NCI-H2196 treated with DMSO at 0.1 percent for 48 hours (cell line): ENCODE measurements at regions not wholly inside any gene's neighbourhood (a gene's known extent, or its start where the extent isn't known, plus 50 kb on each side); places are given as distances from the start of the nearest gene placed in this dataset.

Source experiments
- DNase-seq: peaks from one replicate; lab custom pipeline; 2025; ENCODE audit not compliant: unreplicated experiment; lab: John Stamatoyannopoulos, UW

- no peak for DNase-seq
Measured at GRCh38 chr5:158308429-158309025, 449.6 kb upstream of the CLINT1 start.

GRCh38 chr5:158305861-158306260 is 446.9 kb upstream of the CLINT1 start:
- DNase-seq: no peak

GRCh38 chr5:158304607-158305006 is 445.7 kb upstream of the CLINT1 start:
- no peak for DNase-seq

- DNase-seq: no peak
Measured at GRCh38 chr5:158303883-158304282, 444.9 kb upstream of the CLINT1 start.

- DNase-seq: no peak
Measured at GRCh38 chr5:158303275-158303674, 444.3 kb upstream of the CLINT1 start.

GRCh38 chr5:158302029-158302428 is 443.1 kb upstream of the CLINT1 start:
- no peak for DNase-seq

- no peak for DNase-seq
Measured at GRCh38 chr5:158301186-158301585, 442.2 kb upstream of the CLINT1 start.

- no peak for DNase-seq
Measured at GRCh38 chr5:158300256-158300655, 441.3 kb upstream of the CLINT1 start.

- no peak for DNase-seq
Measured at GRCh38 chr5:158297002-158297527, 438.1 kb upstream of the CLINT1 start.

GRCh38 chr5:158294701-158295100 is 435.8 kb upstream of the CLINT1 start:
- no peak for DNase-seq

GRCh38 chr5:158292981-158293380 is 434.0 kb upstream of the CLINT1 start:
- DNase-seq: no peak

GRCh38 chr5:158289967-158290366 is 431.0 kb upstream of the CLINT1 start:
- no peak for DNase-seq

GRCh38 chr5:158288272-158288657 is 429.3 kb upstream of the CLINT1 start:
- no peak for DNase-seq

GRCh38 chr5:158287643-158288271 is 428.8 kb upstream of the CLINT1 start:
- DNase-seq: no peak

GRCh38 chr5:158286827-158287226 is 427.9 kb upstream of the CLINT1 start:
- no peak for DNase-seq

GRCh38 chr5:158285698-158286097 is 426.8 kb upstream of the CLINT1 start:
- no peak for DNase-seq

- DNase-seq: no peak
Measured at GRCh38 chr5:158284242-158284641, 425.3 kb upstream of the CLINT1 start.

- DNase-seq: no peak
Measured at GRCh38 chr5:158283397-158283796, 424.5 kb upstream of the CLINT1 start.

GRCh38 chr5:158278216-158278925 is 419.4 kb upstream of the CLINT1 start:
- no peak for DNase-seq

- DNase-seq: no peak
Measured at GRCh38 chr5:158277276-158277675, 418.3 kb upstream of the CLINT1 start.

- no peak for DNase-seq
Measured at GRCh38 chr5:158276692-158277091, 417.7 kb upstream of the CLINT1 start.

- DNase-seq: no peak
Measured at GRCh38 chr5:158275511-158275910, 416.6 kb upstream of the CLINT1 start.
